ENCODE measurements at regions not wholly inside any gene's neighbourhood (a gene's known extent, or its start where the extent isn't known, plus 50 kb on each side); places are given as distances from the start of the nearest gene placed in this dataset.
"Not testable (repeated sequence)": the region's sequence is repeated elsewhere in the genome, so short reads cannot be mapped to it uniquely, and the experiment has no call there.

- no peak for DNase-seq (ENCODE audit: low read depth)
These were observed 560.6 kb upstream of the ID2 start for GRCh38 chr2:8121022-8121825.

- no peak for DNase-seq (ENCODE audit: low read depth)
These were observed 559.9 kb upstream of the ID2 start for GRCh38 chr2:8121826-8122513.

GRCh38 chr2:8122520-8122919 lies 559.3 kb upstream of the ID2 start:
- DNase-seq (ENCODE audit: low read depth), result no peak

- no peak for DNase-seq (ENCODE audit: low read depth)
These were observed 558.4 kb upstream of the ID2 start for GRCh38 chr2:8123464-8123863.

- no peak for DNase-seq (ENCODE audit: low read depth)
These were observed 555.8 kb upstream of the ID2 start for GRCh38 chr2:8125741-8126711.

GRCh38 chr2:8126783-8127182 lies 555.1 kb upstream of the ID2 start:
- DNase-seq (ENCODE audit: low read depth), result no peak

GRCh38 chr2:8131423-8131822 lies 550.4 kb upstream of the ID2 start:
- DNase-seq (ENCODE audit: low read depth), result not testable (repeated sequence)

GRCh38 chr2:8132351-8132831 lies 549.5 kb upstream of the ID2 start:
- no peak for DNase-seq (ENCODE audit: low read depth)

GRCh38 chr2:8132879-8133278 lies 549.0 kb upstream of the ID2 start:
- no peak for DNase-seq (ENCODE audit: low read depth)

GRCh38 chr2:8133363-8133762 lies 548.5 kb upstream of the ID2 start:
- no peak for DNase-seq (ENCODE audit: low read depth)

GRCh38 chr2:8133913-8134472 lies 547.9 kb upstream of the ID2 start:
- DNase-seq (ENCODE audit: low read depth), result no peak

- no peak for DNase-seq (ENCODE audit: low read depth)
These were observed 547.4 kb upstream of the ID2 start for GRCh38 chr2:8134473-8134932.

- DNase-seq (ENCODE audit: low read depth), result peak; percentile 12
These were observed 546.7 kb upstream of the ID2 start for GRCh38 chr2:8134985-8135682.

GRCh38 chr2:8137801-8138200 lies 544.1 kb upstream of the ID2 start:
- no peak for DNase-seq (ENCODE audit: low read depth)

- DNase-seq (ENCODE audit: low read depth), result no peak
These were observed 543.3 kb upstream of the ID2 start for GRCh38 chr2:8138525-8138922.

GRCh38 chr2:8138923-8139667 lies 542.8 kb upstream of the ID2 start:
- DNase-seq (ENCODE audit: low read depth), result no peak

- DNase-seq (ENCODE audit: low read depth), result no peak
These were observed 542.1 kb upstream of the ID2 start for GRCh38 chr2:8139668-8140200.

- DNase-seq (ENCODE audit: low read depth), result no peak
These were observed 540.7 kb upstream of the ID2 start for GRCh38 chr2:8141079-8141707.

GRCh38 chr2:8141780-8142179 lies 540.1 kb upstream of the ID2 start:
- no peak for DNase-seq (ENCODE audit: low read depth)

- DNase-seq (ENCODE audit: low read depth), result no peak
These were observed 539.4 kb upstream of the ID2 start for GRCh38 chr2:8142461-8142860.

Measured in CMK (cell line).